SH-SY5Y (cell line): ENCODE measurements at regions not wholly inside any gene's neighbourhood (a gene's known extent, or its start where the extent isn't known, plus 50 kb on each side); places are given as distances from the start of the nearest gene placed in this dataset.
A peak's percentile ranks its signal among the peaks of the same experiment; 100 is the strongest.

ENCODE experiments used
- GATA2 ChIP-seq: IDR thresholded peaks from 2 replicates; pipeline ENCODE4 v1.6.1; 2011; ENCODE audit warnings: mild to moderate bottlenecking, low read depth, low read length
- GATA3 ChIP-seq: IDR thresholded peaks from 2 replicates; pipeline ENCODE4 v1.6.1; 2011; ENCODE audit warnings: low read depth, mild to moderate bottlenecking, low read length, moderate library complexity

DNA sequence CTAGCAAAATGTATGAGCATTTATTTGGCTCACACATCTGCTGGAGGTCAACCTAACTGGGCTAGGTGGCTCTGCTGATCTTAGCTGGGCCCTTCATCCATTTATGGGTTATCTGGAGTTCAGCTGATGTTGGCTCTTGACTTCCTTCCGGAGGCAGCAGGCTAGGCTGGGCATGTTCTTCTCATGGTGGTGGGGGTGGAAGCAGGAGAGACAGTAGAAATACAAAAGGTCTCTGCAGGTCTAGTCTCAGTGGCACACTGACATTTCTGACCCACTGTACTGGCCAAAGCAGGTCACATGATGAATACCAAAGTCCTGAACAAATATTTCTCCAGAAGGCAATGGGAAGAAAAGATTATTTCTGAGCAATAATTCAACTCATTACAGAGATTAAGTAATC, 334.6 kb downstream of the CRPPA start:
- TF ChIP-seq GATA2 (no peak), GATA3 (no peak)

DNA sequence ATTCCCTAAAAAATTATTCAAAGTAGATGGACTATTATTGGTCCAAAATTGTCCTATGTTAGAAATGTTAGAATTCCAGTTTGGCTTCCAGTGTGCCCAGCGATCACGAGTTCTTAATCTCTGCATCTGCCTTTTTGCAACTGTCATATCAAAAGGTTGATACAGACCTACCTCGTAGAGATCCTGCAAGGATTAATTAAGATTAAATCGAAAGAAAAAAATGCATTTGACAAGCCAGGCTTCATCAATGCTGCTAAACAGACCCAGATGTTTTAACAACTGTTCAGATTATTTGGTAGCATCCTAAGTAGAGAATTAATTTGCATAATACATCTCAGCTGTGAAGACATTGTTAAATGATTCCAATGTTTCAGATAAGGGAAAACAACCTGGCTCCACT, 336.5 kb downstream of the CRPPA start:
- peak; percentile 52; the same call in 1 of the 2 replicates for TF ChIP-seq GATA2
- TF ChIP-seq GATA3 = peak; percentile 54

DNA sequence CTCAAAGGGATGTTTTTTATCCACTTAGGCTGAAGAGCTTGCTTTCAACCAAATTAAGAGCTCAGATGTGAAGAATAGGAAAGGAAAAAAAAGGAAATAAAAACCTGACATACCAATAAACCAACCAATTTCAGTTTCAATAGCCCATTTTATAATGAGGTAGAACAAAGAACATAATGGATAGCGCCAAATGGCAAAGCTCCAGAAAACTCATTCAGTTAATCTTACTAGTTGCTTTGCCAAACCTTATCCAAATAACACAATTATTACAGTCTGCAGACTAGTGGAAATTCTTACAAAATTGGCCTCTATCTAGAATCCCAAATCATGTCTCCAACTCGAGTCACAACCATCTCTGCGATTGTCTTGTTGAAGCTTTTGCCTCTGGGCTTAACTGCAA, 337.0 kb downstream of the CRPPA start:
- TF ChIP-seq GATA2 (no peak), GATA3 (no peak)

GRCh38 chr7:16083931-16084330, 337.4 kb downstream of the CRPPA start:
- TF ChIP-seq GATA3 = no peak
- TF ChIP-seq GATA2 = no peak

GRCh38 chr7:16080131-16080530, 341.2 kb downstream of the CRPPA start:
- TF ChIP-seq GATA2 (no peak), GATA3 (no peak)

GRCh38 chr7:16079723-16080122, 341.6 kb downstream of the CRPPA start:
- TF ChIP-seq GATA3 (no peak), GATA2 (no peak)

DNA sequence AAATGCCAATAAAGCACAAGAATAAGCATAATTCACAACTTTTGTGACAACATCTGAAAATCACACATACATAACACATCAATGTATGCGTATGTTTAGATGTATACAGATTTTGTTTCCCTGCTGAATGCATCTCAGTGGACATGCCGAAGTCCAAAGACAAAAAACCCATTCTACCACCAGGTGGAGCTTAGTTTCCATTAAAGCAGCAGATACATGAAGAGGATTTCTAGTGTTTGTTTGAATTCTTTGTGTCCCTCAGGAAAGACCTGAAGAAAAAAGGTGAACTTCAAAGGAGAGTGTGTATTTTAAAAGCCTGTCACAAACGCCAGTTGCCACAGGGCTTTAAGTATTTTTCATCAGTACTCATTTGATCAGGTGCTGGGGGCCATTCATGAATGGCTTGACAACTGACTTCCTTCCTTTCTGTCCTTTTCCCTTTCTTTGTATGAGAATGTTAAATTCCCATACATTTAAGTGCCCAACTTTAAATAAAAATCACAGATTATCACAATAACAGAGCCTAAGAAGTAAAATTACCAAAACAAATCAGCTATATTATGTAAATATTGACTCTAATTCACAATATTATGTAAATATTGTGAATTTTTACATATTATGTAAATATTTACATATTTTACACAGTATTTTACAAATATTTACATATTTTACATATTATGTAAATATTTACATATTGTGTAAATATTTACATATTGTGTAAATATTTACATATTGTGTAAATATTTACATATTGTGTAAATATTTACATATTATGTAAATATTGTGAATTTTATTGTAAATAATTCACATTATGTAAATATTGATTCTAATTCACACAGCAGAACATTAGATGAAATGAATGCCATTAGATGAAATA, 343.0 kb downstream of the CRPPA start:
- TF ChIP-seq GATA2 (no peak), GATA3 (no peak)

- no peak for TF ChIP-seq GATA3
- TF ChIP-seq GATA2 = no peak
These were observed 350.0 kb downstream of the CRPPA start for GRCh38 chr7:16071246-16071857.

- no peak for TF ChIP-seq GATA3
- TF ChIP-seq GATA2 = no peak
These were observed 350.5 kb downstream of the CRPPA start for GRCh38 chr7:16070806-16071205.

- TF ChIP-seq GATA3 (no peak), GATA2 (no peak)
These were observed 351.3 kb downstream of the CRPPA start for GRCh38 chr7:16069998-16070397.

GRCh38 chr7:16068183-16068582, 353.2 kb downstream of the CRPPA start:
- TF ChIP-seq GATA2 (no peak), GATA3 (no peak)

DNA sequence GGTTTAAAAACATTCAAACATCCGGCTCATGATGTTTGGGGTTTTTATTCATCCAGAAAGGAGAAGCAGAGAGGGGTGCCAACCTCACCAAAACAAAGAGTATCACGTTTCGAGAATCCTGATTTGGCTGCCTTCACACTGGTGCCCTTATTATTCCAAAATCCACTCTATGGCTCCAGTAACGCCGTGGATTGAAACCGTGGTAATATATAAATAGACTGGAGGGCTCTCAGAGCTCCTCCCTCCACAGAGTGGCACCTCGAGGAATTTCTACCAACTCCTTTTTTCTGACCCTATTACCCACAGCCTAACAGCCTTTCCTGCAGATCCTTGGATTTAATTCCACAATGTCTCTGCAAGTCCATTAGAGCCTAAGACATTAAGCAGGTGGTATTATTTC, 353.6 kb downstream of the CRPPA start:
- TF ChIP-seq GATA2 (no peak), GATA3 (no peak)

DNA sequence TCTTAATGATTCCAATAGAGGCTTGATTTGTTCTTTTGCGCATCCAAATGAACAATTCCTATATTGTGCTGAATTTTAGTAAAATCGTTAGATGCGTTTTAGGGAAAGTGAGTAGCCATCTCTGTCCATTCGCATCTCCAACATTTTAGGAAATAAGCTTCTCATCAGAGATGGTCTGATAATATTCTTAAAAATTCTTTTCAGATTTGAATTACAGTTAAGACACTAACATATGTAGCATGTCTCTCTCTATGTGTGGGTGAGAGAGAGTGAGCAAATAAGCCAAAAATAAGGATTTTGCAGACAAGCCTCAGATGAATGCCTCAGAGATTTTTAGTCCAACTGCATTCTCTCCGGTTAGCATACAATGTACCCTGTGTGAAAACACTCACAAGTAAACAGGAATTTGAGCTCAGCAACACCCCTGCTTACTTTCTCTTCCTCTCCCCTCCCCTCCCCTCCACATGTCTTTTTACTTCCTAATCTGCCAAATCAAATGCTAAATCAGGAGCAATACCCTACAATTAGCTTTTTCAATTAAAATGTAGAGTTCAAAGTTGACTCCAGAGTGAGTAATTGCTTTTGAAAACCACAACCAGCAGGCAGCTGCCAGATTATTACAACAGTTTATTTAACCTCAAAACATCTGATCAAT, 354.4 kb downstream of the CRPPA start:
- TF ChIP-seq GATA3 (no peak), GATA2 (no peak)

DNA sequence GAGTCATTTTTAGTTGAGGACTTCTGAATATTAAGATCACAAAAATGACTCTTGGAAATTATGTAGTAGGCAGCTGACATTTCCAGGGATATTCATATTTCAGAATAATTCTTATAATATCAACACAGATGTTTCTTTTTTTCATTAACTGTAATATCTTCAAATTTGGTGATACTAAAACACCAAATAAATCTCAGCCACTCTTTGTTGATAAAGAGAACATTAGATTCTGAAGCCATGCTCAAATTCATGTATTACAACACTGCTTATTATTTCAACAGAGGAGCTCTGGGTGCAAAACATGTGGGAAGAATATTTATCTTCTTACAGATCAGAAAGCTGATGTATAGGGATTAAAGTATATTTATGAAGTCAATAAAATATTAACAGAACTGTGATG, 355.4 kb downstream of the CRPPA start:
- no peak for TF ChIP-seq GATA3
- TF ChIP-seq GATA2 = no peak
